GM23338 (cell line): ENCODE measurements at regions not wholly inside any gene's neighbourhood (a gene's known extent, or its start where the extent isn't known, plus 50 kb on each side); places are given as distances from the start of the nearest gene placed in this dataset.

Experiments used
- CTCF ChIP-seq, 2 experiments: fragments of 200-600 bp in 1 of 2; sonication (generic) in 1 of 2; conservative IDR thresholded peaks; 2 replicates each; pipeline versions ENCODE4 v1.5.1 to v1.6.1; 2016 to 2017; ENCODE audit warnings: antibody characterized with exemption in 2 of 2, low read depth in 2 of 2, mild to moderate bottlenecking in 2 of 2, moderate library complexity in 1 of 2
- EZH2 ChIP-seq: fragments of 200-600 bp; sonication (generic); IDR thresholded peaks from one replicate; pipeline ENCODE4 v1.8.0; 2017; ENCODE audit warnings: antibody characterized with exemption, mild to moderate bottlenecking, low read depth; ENCODE audit not compliant: unreplicated experiment
- JUNB ChIP-seq: IDR thresholded peaks from one replicate; pipeline ENCODE4 v1.6.1; 2016; ENCODE audit warnings: antibody characterized with exemption; ENCODE audit not compliant: unreplicated experiment

GRCh38 chr12:114986849-114987248, 302.9 kb upstream of the TBX3 start:
- no peak for TF ChIP-seq CTCF (conservative IDR thresholded peaks at IDR 0.05; ENCODE audit: low read depth in 2 of 2)
- no peak for TF ChIP-seq EZH2
- no peak for TF ChIP-seq JUNB
